ENCODE measurements at regions not wholly inside any gene's neighbourhood (a gene's known extent, or its start where the extent isn't known, plus 50 kb on each side); places are given as distances from the start of the nearest gene placed in this dataset.

GRCh38 chr2:63789338-63790020 is 52.2 kb upstream of the UGP2 start:
- no peak for FAIRE-seq
- no peak for DNase-seq (ENCODE audit: insufficient read length)
- TF ChIP-seq POLR2A (IDR thresholded peaks at IDR 0.05; ENCODE audit: low read depth, low read length) (no peak), POLR2AphosphoS5 (IDR thresholded peaks at IDR 0.05; ENCODE audit: low read depth, low read length) (no peak), TAF1 (IDR thresholded peaks at IDR 0.05; ENCODE audit: borderline replicate concordance, low read depth, low read length) (no peak)

- FAIRE-seq = no peak
- TF ChIP-seq POLR2A (IDR thresholded peaks at IDR 0.05; ENCODE audit: low read depth, low read length) (no peak), POLR2AphosphoS5 (IDR thresholded peaks at IDR 0.05; ENCODE audit: low read depth, low read length) (no peak), TAF1 (IDR thresholded peaks at IDR 0.05; ENCODE audit: borderline replicate concordance, low read depth, low read length) (no peak)
- DNase-seq (ENCODE audit: insufficient read length) = no peak
These were observed 51.2 kb upstream of the UGP2 start for GRCh38 chr2:63790491-63790890.

GRCh38 chr2:63790906-63791305 is 50.8 kb upstream of the UGP2 start:
- FAIRE-seq (no peak), DNase-seq (ENCODE audit: insufficient read length) (no peak)
- TF ChIP-seq POLR2AphosphoS5 (IDR thresholded peaks at IDR 0.05; ENCODE audit: low read depth, low read length) = no peak
- no peak for TF ChIP-seq POLR2A (IDR thresholded peaks at IDR 0.05; ENCODE audit: low read depth, low read length)
- TF ChIP-seq TAF1 (IDR thresholded peaks at IDR 0.05; ENCODE audit: borderline replicate concordance, low read depth, low read length) = no peak

GRCh38 chr2:63791387-63791786 is 50.3 kb upstream of the UGP2 start:
- no peak for TF ChIP-seq POLR2A (IDR thresholded peaks at IDR 0.05; ENCODE audit: low read depth, low read length)
- no peak for TF ChIP-seq POLR2AphosphoS5 (IDR thresholded peaks at IDR 0.05; ENCODE audit: low read depth, low read length)
- no peak for TF ChIP-seq TAF1 (IDR thresholded peaks at IDR 0.05; ENCODE audit: borderline replicate concordance, low read depth, low read length)
- no peak for DNase-seq (ENCODE audit: insufficient read length)
- no peak for FAIRE-seq

Data from GM12892 (cell line).